ENCODE measurements at regions not wholly inside any gene's neighbourhood (a gene's known extent, or its start where the extent isn't known, plus 50 kb on each side); places are given as distances from the start of the nearest gene placed in this dataset.
"Not testable (repeated sequence)": the region's sequence is repeated elsewhere in the genome, so short reads cannot be mapped to it uniquely, and the experiment has no call there.

DNA sequence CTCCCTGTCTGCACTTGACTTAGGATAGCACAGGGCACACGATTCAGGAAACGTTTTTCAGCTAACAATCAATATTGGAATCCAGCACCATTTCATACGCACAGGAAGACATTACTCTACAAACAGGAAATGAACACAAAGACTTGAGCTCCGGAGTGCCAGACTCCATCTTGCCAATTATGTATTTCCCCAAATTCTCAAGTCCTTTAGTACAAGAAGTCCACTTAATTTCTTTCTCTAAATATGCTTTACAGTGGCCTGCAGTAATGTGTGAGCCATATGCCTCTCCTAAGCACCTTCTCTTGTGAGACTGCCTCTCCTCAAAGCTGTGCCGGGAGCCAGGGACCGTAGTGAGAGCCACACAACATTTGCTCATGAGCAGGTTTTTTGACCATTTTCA lies 168.2 kb downstream of the THBS2 start:
- DNase-seq (ENCODE audit: low spot score), result no peak
- no peak overlapping the region for H2AFZ ChIP-seq (replicated peaks)
- H3K4me2 ChIP-seq, result no peak overlapping the region
- no peaks in the 10 kb centered on the region for H4K20me1 ChIP-seq (ENCODE audit: low read depth)
- no peaks in the 10 kb centered on the region for H3F3A ChIP-seq (ENCODE audit: low read depth)
- no peak overlapping the region for H3K4me3 ChIP-seq
- no peaks in the 10 kb centered on the region for H3K27me3 ChIP-seq
- H3K36me3 Mint-ChIP-seq, result peaks cover 8% of the 10 kb centered on the region
- TF ChIP-seq EZH2phosphoT487 (IDR thresholded peaks at IDR 0.05) (no peak), EZH2 (IDR thresholded peaks at IDR 0.05) (no peak)
- TF ChIP-seq, protein P1, sequence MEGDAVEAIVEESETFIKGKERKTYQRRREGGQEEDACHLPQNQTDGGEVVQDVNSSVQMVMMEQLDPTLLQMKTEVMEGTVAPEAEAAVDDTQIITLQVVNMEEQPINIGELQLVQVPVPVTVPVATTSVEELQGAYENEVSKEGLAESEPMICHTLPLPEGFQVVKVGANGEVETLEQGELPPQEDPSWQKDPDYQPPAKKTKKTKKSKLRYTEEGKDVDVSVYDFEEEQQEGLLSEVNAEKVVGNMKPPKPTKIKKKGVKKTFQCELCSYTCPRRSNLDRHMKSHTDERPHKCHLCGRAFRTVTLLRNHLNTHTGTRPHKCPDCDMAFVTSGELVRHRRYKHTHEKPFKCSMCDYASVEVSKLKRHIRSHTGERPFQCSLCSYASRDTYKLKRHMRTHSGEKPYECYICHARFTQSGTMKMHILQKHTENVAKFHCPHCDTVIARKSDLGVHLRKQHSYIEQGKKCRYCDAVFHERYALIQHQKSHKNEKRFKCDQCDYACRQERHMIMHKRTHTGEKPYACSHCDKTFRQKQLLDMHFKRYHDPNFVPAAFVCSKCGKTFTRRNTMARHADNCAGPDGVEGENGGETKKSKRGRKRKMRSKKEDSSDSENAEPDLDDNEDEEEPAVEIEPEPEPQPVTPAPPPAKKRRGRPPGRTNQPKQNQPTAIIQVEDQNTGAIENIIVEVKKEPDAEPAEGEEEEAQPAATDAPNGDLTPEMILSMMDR (IDR thresholded peaks at IDR 0.05), result no peak
- H3K4me1 Mint-ChIP-seq, result peaks cover 10% of the 10 kb centered on the region
- no peak overlapping the region for H3K27ac Mint-ChIP-seq
- peaks cover 18% of the 10 kb centered on the region for H3K9me3 Mint-ChIP-seq
- H3K4me1 ChIP-seq, result no peaks in the 10 kb centered on the region
- H3K27me3 Mint-ChIP-seq (ENCODE audit: insufficient read depth, low read depth), result peaks cover 12% of the 10 kb centered on the region
- H3K9me3 ChIP-seq (ENCODE audit: low read depth), result no peaks in the 10 kb centered on the region
- no peak overlapping the region for H3K27ac ChIP-seq
- no peak overlapping the region for H3K9ac ChIP-seq
- H3K36me3 ChIP-seq, result no peaks in the 10 kb centered on the region
- H3K4me3 Mint-ChIP-seq, result no peak overlapping the region
- H3K79me2 ChIP-seq (ENCODE audit: low read depth), result no peaks in the 10 kb centered on the region

DNA sequence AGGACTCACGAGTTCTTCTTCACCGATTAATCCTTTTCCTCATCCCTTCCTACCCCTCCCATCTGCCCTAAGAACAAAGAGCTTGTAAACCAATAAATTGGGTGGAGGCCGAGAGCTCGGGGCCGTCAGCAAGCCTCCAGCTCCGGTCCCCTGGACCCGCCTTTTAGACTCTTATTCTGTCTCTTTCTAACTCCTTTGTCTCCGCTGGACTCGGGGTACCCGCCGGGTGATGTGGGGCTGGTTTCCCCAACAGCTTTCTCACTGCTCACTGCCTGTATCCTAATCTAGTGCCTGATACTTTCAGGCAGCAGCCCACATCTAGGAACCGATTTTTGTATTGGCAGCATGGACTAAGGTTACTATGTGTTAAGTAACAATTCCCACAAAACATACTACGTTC lies 169.1 kb downstream of the THBS2 start:
- H3K4me3 Mint-ChIP-seq; H3K79me2 ChIP-seq (ENCODE audit: low read depth); H3K4me3 ChIP-seq; H3K4me2 ChIP-seq; H3K27ac ChIP-seq; DNase-seq (ENCODE audit: low spot score); H3K36me3 ChIP-seq; H3K27ac Mint-ChIP-seq; H3K9me3 Mint-ChIP-seq; H2AFZ ChIP-seq (replicated peaks); H3K27me3 ChIP-seq; H3K36me3 Mint-ChIP-seq; H3K9ac ChIP-seq; H3K9me3 ChIP-seq (ENCODE audit: low read depth); H3K27me3 Mint-ChIP-seq (ENCODE audit: insufficient read depth, low read depth); H3K4me1 ChIP-seq; H4K20me1 ChIP-seq (ENCODE audit: low read depth); H3F3A ChIP-seq (ENCODE audit: low read depth): not testable (repeated sequence)
- peaks cover 15% of the 10 kb centered on the region for H3K4me1 Mint-ChIP-seq

DNA sequence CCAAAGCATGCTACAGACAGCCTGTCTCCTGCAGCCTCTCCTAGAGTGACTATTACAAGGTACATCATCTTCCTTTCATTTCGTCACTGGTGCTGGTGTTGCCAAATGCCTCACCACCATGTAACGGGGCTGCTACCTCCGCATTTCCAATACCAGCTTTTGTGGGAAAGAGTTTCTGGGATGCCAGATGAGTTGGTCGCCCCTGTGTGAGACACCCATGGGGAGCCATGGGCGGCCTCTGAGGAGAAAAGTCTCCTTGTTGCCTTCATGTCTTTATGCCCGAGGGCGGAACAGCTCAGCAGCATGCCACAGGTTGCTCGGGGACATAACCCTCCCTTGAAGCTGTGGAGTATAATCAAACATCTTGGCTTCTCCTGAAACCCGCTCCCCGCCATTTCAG lies 169.6 kb downstream of the THBS2 start:
- Histone ChIP-seq H3K36me3 (no peaks in the 10 kb centered on the region), H2AFZ (replicated peaks) (peak overlapping the region; percentile 26), H3K27me3 (no peaks in the 10 kb centered on the region), H3K4me2 (no peak overlapping the region), H4K20me1 (ENCODE audit: low read depth) (no peaks in the 10 kb centered on the region), H3K4me1 (no peaks in the 10 kb centered on the region), H3K79me2 (ENCODE audit: low read depth) (no peaks in the 10 kb centered on the region), H3K9me3 (ENCODE audit: low read depth) (no peaks in the 10 kb centered on the region), H3K4me3 (no peak overlapping the region), H3K27ac (no peak overlapping the region), H3F3A (ENCODE audit: low read depth) (no peaks in the 10 kb centered on the region), H3K9ac (no peak overlapping the region)
- Mint-ChIP-seq H3K4me3 (no peak overlapping the region), H3K27ac (peak overlapping the region; percentile 51), H3K36me3 (peaks cover 3% of the 10 kb centered on the region), H3K27me3 (ENCODE audit: insufficient read depth, low read depth) (peaks cover 9% of the 10 kb centered on the region), H3K4me1 (peaks cover 19% of the 10 kb centered on the region), H3K9me3 (peaks cover 6% of the 10 kb centered on the region)
- TF ChIP-seq, protein P1 (IDR thresholded peaks at IDR 0.05), result no peak
- TF ChIP-seq EZH2phosphoT487 (IDR thresholded peaks at IDR 0.05), result no peak
- DNase-seq (ENCODE audit: low spot score), result no peak

DNA sequence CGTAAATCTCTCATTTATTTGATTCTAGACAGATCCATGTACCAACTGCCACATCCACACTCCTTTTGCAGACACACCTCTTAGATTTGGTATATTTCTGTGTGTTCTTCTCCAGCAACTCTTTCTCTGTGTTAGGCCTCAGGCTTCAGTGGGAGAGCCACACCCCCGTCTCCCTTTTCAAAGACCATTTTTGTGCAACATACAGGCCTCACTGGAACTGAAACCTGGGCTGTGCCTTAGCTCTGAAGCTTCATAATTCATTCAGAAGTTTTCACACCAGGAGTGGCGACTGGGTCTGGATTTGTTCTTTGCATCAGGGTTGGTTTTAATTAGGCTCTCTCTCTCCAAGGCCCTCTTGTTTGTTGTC lies 170.2 kb downstream of the THBS2 start:
- Mint-ChIP-seq H3K4me3 (no peak overlapping the region), H3K27me3 (ENCODE audit: insufficient read depth, low read depth) (peaks cover 9% of the 10 kb centered on the region), H3K9me3 (peaks cover 3% of the 10 kb centered on the region), H3K4me1 (peaks cover 19% of the 10 kb centered on the region), H3K36me3 (peaks cover 2% of the 10 kb centered on the region), H3K27ac (peak overlapping the region; percentile 67)
- no peak overlapping the region for H3K9ac ChIP-seq
- no peaks in the 10 kb centered on the region for H3K4me1 ChIP-seq
- TF ChIP-seq EZH2 (IDR thresholded peaks at IDR 0.05), result no peak
- TF ChIP-seq, protein P1 (IDR thresholded peaks at IDR 0.05), result no peak
- no peak for TF ChIP-seq EZH2phosphoT487 (IDR thresholded peaks at IDR 0.05)
- H4K20me1 ChIP-seq (ENCODE audit: low read depth), result no peaks in the 10 kb centered on the region
- no peaks in the 10 kb centered on the region for H3K79me2 ChIP-seq (ENCODE audit: low read depth)
- H2AFZ ChIP-seq (replicated peaks), result peak overlapping the region; percentile 26
- H3K36me3 ChIP-seq, result no peaks in the 10 kb centered on the region
- no peaks in the 10 kb centered on the region for H3K27me3 ChIP-seq
- no peaks in the 10 kb centered on the region for H3K9me3 ChIP-seq (ENCODE audit: low read depth)
- H3F3A ChIP-seq (ENCODE audit: low read depth), result no peaks in the 10 kb centered on the region
- no peak overlapping the region for H3K4me2 ChIP-seq
- no peak for DNase-seq (ENCODE audit: low spot score)
- H3K4me3 ChIP-seq, result no peak overlapping the region
- no peak overlapping the region for H3K27ac ChIP-seq
